ENCODE measurements at regions not wholly inside any gene's neighbourhood (a gene's known extent, or its start where the extent isn't known, plus 50 kb on each side); places are given as distances from the start of the nearest gene placed in this dataset.

DNA sequence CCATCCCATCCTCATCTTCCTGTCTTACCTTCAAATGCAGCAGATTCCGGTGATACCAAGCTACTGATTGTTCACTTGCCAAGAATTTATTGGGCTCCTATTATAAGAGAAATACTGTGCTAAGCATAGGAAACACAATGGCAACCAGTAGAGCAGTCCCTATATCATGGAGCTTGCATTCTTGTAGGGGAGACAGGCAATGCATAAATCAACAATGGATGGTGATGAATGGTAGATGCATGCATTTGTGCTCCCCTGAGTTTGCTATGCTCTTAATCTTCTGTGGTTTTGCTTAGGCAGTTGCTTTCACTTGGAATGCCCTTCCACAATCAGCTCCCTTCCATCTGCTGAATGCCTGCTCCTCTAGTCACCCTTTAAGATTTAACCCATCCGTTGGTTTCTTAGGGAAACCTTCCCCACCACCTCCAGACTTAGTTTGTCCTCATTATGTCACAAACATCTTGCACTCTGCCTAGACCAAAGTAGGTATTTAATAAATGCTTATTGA is 200.2 kb upstream of the TOX3 start:
- TF ChIP-seq POLR2A (IDR thresholded peaks at IDR 0.05): no peak
- TF ChIP-seq, protein P1, sequence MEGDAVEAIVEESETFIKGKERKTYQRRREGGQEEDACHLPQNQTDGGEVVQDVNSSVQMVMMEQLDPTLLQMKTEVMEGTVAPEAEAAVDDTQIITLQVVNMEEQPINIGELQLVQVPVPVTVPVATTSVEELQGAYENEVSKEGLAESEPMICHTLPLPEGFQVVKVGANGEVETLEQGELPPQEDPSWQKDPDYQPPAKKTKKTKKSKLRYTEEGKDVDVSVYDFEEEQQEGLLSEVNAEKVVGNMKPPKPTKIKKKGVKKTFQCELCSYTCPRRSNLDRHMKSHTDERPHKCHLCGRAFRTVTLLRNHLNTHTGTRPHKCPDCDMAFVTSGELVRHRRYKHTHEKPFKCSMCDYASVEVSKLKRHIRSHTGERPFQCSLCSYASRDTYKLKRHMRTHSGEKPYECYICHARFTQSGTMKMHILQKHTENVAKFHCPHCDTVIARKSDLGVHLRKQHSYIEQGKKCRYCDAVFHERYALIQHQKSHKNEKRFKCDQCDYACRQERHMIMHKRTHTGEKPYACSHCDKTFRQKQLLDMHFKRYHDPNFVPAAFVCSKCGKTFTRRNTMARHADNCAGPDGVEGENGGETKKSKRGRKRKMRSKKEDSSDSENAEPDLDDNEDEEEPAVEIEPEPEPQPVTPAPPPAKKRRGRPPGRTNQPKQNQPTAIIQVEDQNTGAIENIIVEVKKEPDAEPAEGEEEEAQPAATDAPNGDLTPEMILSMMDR (IDR thresholded peaks at IDR 0.05): no peak
